IPS DF 6.9 (cell line): ENCODE measurements at regions not wholly inside any gene's neighbourhood (a gene's known extent, or its start where the extent isn't known, plus 50 kb on each side); places are given as distances from the start of the nearest gene placed in this dataset.

Source experiments
- DNase-seq: peaks from one replicate; pipeline ENCODE4 v3.0.0-alpha.2; 2013; ENCODE audit warnings: low read depth, low spot score
- H3K27ac ChIP-seq: one replicate; pipeline ENCODE4 v1.5.1; 2013; ENCODE audit warnings: low read length, control low read depth
- H3K27me3 ChIP-seq: 2 replicates; pipeline ENCODE4 v1.6.1; 2013; ENCODE audit warnings: mild to moderate bottlenecking, low read length; ENCODE audit not compliant: control insufficient read depth, insufficient read depth
- H3K36me3 ChIP-seq: 2 replicates; pipeline ENCODE4 v1.6.1; 2013; ENCODE audit warnings: low read length; ENCODE audit not compliant: control insufficient read depth, insufficient read depth
- H3K4me1 ChIP-seq: 2 replicates; pipeline ENCODE4 v1.6.1; 2013; ENCODE audit warnings: low read length; ENCODE audit not compliant: control insufficient read depth, insufficient read depth
- H3K4me3 ChIP-seq: 2 replicates; pipeline ENCODE4 v1.5.1; 2013; ENCODE audit warnings: mild to moderate bottlenecking, low read length
- H3K9me3 ChIP-seq: 2 replicates; pipeline ENCODE4 v1.6.1; 2013; ENCODE audit warnings: low read length, inconsistent platforms; ENCODE audit not compliant: control insufficient read depth, insufficient read depth
- WGBS: extraction: QIAGEN DNeasy Blood & Tissue Kit; methylation state at CpG from one replicate; pipeline ENCODE4 v1.1.7; 2013; ENCODE audit warnings: mixed read lengths, missing lambda C conversion rate; ENCODE audit not compliant: insufficient read length, insufficient coverage; 5-methylcytosine and 5-hydroxymethylcytosine counted together

- H3K9me3 ChIP-seq: no peaks in the 10 kb centered on the region
- no peaks in the 10 kb centered on the region for H3K27me3 ChIP-seq
- H3K4me1 ChIP-seq: peaks cover 2% of the 10 kb centered on the region; the same call in 1 of the 2 replicates
- no peak overlapping the region for H3K4me3 ChIP-seq
- no CpG with 5 or more reads among the region's 8 CpGs for WGBS
- H3K36me3 ChIP-seq: no peaks in the 10 kb centered on the region
- DNase-seq: peak; percentile 50
- no peak overlapping the region for H3K27ac ChIP-seq
Measured at GRCh38 chr10:85420501-85421191, 945.9 kb downstream of the GRID1 start.

DNA sequence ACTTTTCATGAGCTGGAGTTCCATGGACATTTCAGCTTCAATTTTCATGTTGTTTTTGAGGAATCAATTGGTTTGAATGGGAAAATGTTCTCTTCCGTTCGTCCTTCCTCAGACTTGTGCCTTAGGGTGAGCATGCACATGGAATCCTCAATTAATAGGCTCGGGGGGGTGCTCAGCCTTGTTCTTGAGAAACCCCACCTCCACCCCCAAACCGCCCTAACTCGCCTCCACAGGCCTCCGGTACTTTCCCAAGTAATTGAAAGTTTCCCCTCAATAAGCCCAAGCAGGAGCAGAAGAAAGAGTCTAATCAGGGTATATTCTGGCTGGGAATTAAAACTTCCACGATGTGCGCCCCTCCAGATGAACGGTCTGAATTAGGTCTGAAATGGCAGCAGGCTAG, 945.2 kb downstream of the GRID1 start:
- Histone ChIP-seq H3K36me3 (no peaks in the 10 kb centered on the region), H3K4me1 (peaks cover 2% of the 10 kb centered on the region; the same call in 1 of the 2 replicates), H3K9me3 (no peaks in the 10 kb centered on the region), H3K27me3 (no peaks in the 10 kb centered on the region), H3K27ac (no peak overlapping the region), H3K4me3 (no peak overlapping the region)
- no CpG with 5 or more reads among the region's 9 CpGs for WGBS
- DNase-seq: no peak

- H3K36me3 ChIP-seq: no peaks in the 10 kb centered on the region
- no peak overlapping the region for H3K27ac ChIP-seq
- H3K27me3 ChIP-seq: no peaks in the 10 kb centered on the region
- no peaks in the 10 kb centered on the region for H3K9me3 ChIP-seq
- no peak for DNase-seq
- WGBS: no CpG with 5 or more reads among the region's 3 CpGs
- H3K4me1 ChIP-seq: no peaks in the 10 kb centered on the region
- no peak overlapping the region for H3K4me3 ChIP-seq
Measured at GRCh38 chr10:85429126-85429525, 937.5 kb downstream of the GRID1 start.

GRCh38 chr10:85430991-85431390, 935.6 kb downstream of the GRID1 start:
- H3K4me1 ChIP-seq: no peaks in the 10 kb centered on the region
- no peaks in the 10 kb centered on the region for H3K9me3 ChIP-seq
- no CpG with 5 or more reads among the region's 2 CpGs for WGBS
- H3K27ac ChIP-seq: no peak overlapping the region
- H3K4me3 ChIP-seq: no peak overlapping the region
- H3K36me3 ChIP-seq: no peaks in the 10 kb centered on the region
- no peak for DNase-seq
- H3K27me3 ChIP-seq: no peaks in the 10 kb centered on the region

DNA sequence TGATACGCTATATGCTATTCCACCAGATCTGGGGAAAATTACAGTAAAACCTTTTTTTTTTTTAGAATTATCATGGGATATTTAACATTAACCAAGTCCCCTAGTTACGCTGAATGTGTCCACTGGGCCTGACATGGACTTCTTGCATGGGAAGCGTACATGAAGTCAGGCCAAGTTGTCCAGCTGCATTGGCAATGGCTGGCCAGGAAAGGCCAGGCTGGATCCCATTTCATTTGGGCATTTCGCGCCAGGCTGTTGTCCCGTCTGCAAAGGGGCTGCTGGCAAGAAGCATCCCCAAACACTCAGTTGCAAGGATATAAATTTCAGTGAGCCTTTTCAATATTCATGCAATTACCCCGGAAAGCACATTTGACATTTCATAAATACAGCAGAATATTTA, 933.3 kb downstream of the GRID1 start:
- no peak for DNase-seq
- no peaks in the 10 kb centered on the region for H3K36me3 ChIP-seq
- WGBS: no CpG with 5 or more reads among the region's 7 CpGs
- H3K4me3 ChIP-seq: no peak overlapping the region
- no peak overlapping the region for H3K27ac ChIP-seq
- no peaks in the 10 kb centered on the region for H3K4me1 ChIP-seq
- no peaks in the 10 kb centered on the region for H3K27me3 ChIP-seq
- H3K9me3 ChIP-seq: no peaks in the 10 kb centered on the region

GRCh38 chr10:85444868-85445267, 921.7 kb downstream of the GRID1 start:
- Histone ChIP-seq H3K9me3 (no peaks in the 10 kb centered on the region), H3K27ac (no peak overlapping the region), H3K36me3 (no peaks in the 10 kb centered on the region), H3K27me3 (no peaks in the 10 kb centered on the region), H3K4me3 (no peak overlapping the region), H3K4me1 (no peaks in the 10 kb centered on the region)
- DNase-seq: no peak
- no CpG with 5 or more reads among the region's 2 CpGs for WGBS

- no peak for DNase-seq
- H3K4me3 ChIP-seq: no peak overlapping the region
- no peaks in the 10 kb centered on the region for H3K27me3 ChIP-seq
- H3K9me3 ChIP-seq: no peaks in the 10 kb centered on the region
- no peaks in the 10 kb centered on the region for H3K36me3 ChIP-seq
- WGBS: no CpG with 5 or more reads among the region's 2 CpGs
- no peaks in the 10 kb centered on the region for H3K4me1 ChIP-seq
- no peak overlapping the region for H3K27ac ChIP-seq
Measured at GRCh38 chr10:85445702-85446101, 920.9 kb downstream of the GRID1 start.

DNA sequence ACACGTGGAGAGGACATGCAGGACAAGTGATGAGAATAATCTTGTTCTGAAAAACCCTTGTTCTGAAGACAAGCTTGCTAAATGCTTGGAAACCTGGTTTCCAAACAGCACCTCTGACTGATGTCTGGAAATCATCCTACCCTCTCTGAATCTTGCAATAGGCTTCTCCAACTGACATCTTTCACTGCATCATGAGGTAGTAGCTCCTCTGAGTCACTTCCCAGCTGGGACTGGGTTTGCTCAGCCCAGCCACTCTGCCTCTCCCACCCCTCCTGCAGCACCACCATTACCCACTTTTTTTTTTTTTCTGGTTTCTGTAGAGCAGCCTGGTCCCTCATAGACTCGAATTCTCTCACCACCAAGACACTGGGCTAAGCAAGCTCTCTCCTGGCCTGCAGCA, 919.8 kb downstream of the GRID1 start:
- DNase-seq: no peak
- WGBS: no CpG with 5 or more reads among the region's 2 CpGs

GRCh38 chr10:85447690-85448089, 918.9 kb downstream of the GRID1 start:
- H3K36me3 ChIP-seq: no peaks in the 10 kb centered on the region
- no peak overlapping the region for H3K4me3 ChIP-seq
- H3K27me3 ChIP-seq: no peaks in the 10 kb centered on the region
- no peaks in the 10 kb centered on the region for H3K9me3 ChIP-seq
- no CpG with 5 or more reads among the region's 1 CpG for WGBS
- no peaks in the 10 kb centered on the region for H3K4me1 ChIP-seq
- DNase-seq: no peak
- no peak overlapping the region for H3K27ac ChIP-seq

More for the DNA sequence above, 919.8 kb downstream of the GRID1 start:
- no peak overlapping the region for H3K27ac ChIP-seq
- H3K4me3 ChIP-seq: no peak overlapping the region
- no peaks in the 10 kb centered on the region for H3K27me3 ChIP-seq
- no peaks in the 10 kb centered on the region for H3K9me3 ChIP-seq
- H3K36me3 ChIP-seq: no peaks in the 10 kb centered on the region
- no peaks in the 10 kb centered on the region for H3K4me1 ChIP-seq

GRCh38 chr10:85448716-85449115, 917.9 kb downstream of the GRID1 start:
- no CpG with 5 or more reads among the region's 5 CpGs for WGBS
- DNase-seq: no peak
- Histone ChIP-seq H3K27me3 (no peaks in the 10 kb centered on the region), H3K4me1 (no peaks in the 10 kb centered on the region), H3K4me3 (no peak overlapping the region), H3K9me3 (no peaks in the 10 kb centered on the region), H3K27ac (no peak overlapping the region), H3K36me3 (no peaks in the 10 kb centered on the region)

GRCh38 chr10:85454386-85454785, 912.2 kb downstream of the GRID1 start:
- H3K27me3 ChIP-seq: no peaks in the 10 kb centered on the region
- H3K36me3 ChIP-seq: no peaks in the 10 kb centered on the region
- no peaks in the 10 kb centered on the region for H3K4me1 ChIP-seq
- DNase-seq: no peak
- no CpG with 5 or more reads among the region's 1 CpG for whole genome bisulfite sequencing
- no peak overlapping the region for H3K4me3 ChIP-seq
- no peak overlapping the region for H3K27ac ChIP-seq
- H3K9me3 ChIP-seq: no peaks in the 10 kb centered on the region
